NB4 (cell line): ENCODE measurements at regions not wholly inside any gene's neighbourhood (a gene's known extent, or its start where the extent isn't known, plus 50 kb on each side); places are given as distances from the start of the nearest gene placed in this dataset.

Experiments
- MYC ChIP-seq: IDR thresholded peaks from 2 replicates; pipeline ENCODE4 v1.6.1; 2011; ENCODE audit warnings: low read depth, low read length
- POLR2A ChIP-seq: IDR thresholded peaks from 2 replicates; pipeline ENCODE4 v1.6.1; 2011; ENCODE audit warnings: mild to moderate bottlenecking; ENCODE audit not compliant: insufficient read length; ENCODE audit errors: extremely low read depth
- TF ChIP-seq, protein P1 (sequence below): IDR thresholded peaks from one replicate; pipeline ENCODE4 v1.5.1; 2012; ENCODE audit warnings: low read depth, low read length
- TF ChIP-seq, protein P2 (sequence below): IDR thresholded peaks from 2 replicates; pipeline ENCODE4 v1.6.1; 2011; ENCODE audit warnings: low read depth, low read length

DNA sequence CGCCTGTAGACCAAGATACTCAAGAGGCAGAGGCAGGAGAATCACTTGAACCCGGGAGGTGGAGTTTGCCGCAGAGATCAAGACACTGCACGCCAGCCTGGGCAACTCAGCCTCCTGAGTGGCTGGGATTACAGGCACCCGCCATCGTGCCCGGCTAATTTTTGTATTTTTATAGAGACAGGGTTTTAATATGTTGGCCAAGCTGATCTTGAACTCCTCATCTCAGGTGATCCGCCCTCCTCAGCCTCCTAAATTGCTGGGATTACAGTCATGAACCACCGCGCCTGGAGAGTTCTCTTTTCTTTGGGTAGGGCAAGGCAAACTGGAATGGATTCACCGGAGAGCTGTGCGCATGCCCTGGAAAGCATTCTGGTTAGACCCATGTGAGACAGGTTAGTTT, 179.3 kb upstream of the ALG10B start:
- no peak for TF ChIP-seq POLR2A
- TF ChIP-seq, protein P1, sequence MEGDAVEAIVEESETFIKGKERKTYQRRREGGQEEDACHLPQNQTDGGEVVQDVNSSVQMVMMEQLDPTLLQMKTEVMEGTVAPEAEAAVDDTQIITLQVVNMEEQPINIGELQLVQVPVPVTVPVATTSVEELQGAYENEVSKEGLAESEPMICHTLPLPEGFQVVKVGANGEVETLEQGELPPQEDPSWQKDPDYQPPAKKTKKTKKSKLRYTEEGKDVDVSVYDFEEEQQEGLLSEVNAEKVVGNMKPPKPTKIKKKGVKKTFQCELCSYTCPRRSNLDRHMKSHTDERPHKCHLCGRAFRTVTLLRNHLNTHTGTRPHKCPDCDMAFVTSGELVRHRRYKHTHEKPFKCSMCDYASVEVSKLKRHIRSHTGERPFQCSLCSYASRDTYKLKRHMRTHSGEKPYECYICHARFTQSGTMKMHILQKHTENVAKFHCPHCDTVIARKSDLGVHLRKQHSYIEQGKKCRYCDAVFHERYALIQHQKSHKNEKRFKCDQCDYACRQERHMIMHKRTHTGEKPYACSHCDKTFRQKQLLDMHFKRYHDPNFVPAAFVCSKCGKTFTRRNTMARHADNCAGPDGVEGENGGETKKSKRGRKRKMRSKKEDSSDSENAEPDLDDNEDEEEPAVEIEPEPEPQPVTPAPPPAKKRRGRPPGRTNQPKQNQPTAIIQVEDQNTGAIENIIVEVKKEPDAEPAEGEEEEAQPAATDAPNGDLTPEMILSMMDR: no peak
- TF ChIP-seq, protein P2, sequence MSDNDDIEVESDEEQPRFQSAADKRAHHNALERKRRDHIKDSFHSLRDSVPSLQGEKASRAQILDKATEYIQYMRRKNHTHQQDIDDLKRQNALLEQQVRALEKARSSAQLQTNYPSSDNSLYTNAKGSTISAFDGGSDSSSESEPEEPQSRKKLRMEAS: no peak
- TF ChIP-seq MYC: no peak
